ENCODE measurements at regions not wholly inside any gene's neighbourhood (a gene's known extent, or its start where the extent isn't known, plus 50 kb on each side); places are given as distances from the start of the nearest gene placed in this dataset.
A peak's percentile ranks its signal among the peaks of the same experiment; 100 is the strongest.

DNA sequence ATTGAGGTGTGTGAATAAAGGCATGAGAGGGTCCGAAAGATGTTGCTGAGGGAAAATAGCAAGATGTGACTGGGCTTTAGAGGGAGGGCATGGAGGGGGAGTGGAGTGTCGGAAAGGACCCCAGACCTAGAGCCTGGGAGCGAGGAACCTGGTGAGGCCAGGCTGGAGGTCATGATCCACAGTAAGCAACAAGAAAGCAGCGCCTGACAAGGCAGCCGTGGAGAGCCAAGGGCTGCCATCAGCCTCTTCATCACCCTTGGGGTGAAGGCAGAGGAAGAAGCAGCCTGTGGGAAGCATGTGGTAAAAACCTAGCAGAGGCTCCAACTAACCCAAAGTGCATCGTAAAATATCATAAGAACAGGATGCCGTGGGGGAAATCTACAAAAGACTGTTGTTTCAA, 162.8 kb upstream of the SOX1 start:
- in situ Hi-C loops (cut with HindIII; ENCODE audit: low pct_unique_long_range_greater_than_20kb, low sequenced_read_pairs), result no loop called here

DNA sequence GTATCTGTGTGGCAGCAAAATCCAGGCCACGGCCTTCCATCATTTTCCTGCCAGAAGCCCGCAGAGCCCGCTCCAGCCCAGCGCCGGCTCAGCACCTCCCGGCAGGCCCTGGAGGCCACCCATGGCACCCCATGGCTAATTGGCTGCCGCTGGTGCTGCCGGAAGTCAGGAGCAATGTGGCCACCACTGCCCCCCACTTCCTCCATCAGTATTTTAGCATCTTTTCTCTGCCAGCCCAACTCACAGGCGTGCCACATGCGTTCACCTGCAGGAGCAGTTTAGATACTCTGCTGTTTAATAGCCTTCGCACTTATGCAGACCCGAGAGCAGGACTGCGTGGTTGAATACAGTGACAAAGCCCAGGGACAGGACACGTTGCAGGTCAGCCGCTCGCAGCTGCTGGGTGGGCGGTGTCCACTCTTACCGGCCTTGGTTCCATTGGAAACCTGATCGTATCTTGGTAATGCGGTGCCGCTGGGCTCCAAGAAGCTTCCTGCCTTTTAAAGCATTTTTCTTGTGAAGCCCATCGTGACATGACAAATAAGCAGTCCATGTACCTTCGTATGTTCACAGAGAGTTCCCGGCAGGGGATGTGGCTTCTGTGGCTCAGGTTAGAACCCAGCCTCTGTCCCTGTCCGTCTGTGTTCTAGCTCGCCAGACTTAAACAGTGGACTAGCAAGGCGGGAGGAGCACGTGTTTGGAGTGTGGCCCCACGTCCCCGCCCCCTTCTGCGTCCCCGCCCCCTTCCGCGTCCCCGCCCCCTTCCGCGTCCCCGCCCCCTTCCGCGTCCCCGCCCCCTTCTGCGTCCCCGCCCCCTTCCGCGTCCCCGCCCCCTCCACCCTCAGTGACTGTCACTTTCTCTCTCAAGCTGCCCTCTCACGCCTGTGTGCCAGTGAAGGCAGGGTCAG, 162.0 kb upstream of the SOX1 start:
- in situ Hi-C loops (cut with HindIII; ENCODE audit: low pct_unique_long_range_greater_than_20kb, low sequenced_read_pairs), result no loop called here
- no peak for DNase-seq (ENCODE audit: low read depth, low spot score)

More for the DNA sequence above, 162.8 kb upstream of the SOX1 start:
- DNase-seq (ENCODE audit: low read depth, low spot score), result no peak

GRCh38 chr13:111905609-111905945, 161.4 kb upstream of the SOX1 start:
- no peak for DNase-seq (ENCODE audit: low read depth, low spot score)
- in situ Hi-C loops (cut with HindIII; ENCODE audit: low pct_unique_long_range_greater_than_20kb, low sequenced_read_pairs), result no loop called here

- DNase-seq (ENCODE audit: low read depth, low spot score), result no peak
- in situ Hi-C loops (cut with HindIII; ENCODE audit: low pct_unique_long_range_greater_than_20kb, low sequenced_read_pairs), result no loop called here
Observed at GRCh38 chr13:111906306-111906705, 160.6 kb upstream of the SOX1 start.

DNA sequence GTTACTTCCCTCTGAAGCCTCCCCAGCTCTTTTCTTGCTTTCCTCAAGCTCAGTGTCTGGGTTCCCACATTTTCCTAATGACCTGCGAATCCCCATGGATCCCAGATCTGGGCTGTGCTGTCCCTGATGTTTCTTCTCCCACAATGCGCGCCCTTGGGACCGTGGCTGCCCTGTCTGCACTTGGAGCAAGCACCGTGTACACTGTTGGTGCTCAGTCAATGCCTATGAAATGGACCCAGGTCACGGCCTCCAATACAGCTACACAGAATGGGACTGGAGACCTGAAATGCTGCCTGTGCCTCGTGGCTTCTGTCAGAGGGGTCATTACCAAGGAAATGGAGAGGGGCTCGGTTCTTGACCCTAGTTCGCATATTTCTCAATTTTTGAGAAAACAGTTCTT, 160.1 kb upstream of the SOX1 start:
- in situ Hi-C loops (cut with HindIII; ENCODE audit: low pct_unique_long_range_greater_than_20kb, low sequenced_read_pairs), result no loop called here
- DNase-seq (ENCODE audit: low read depth, low spot score), result no peak

- no peak for DNase-seq (ENCODE audit: low read depth, low spot score)
- in situ Hi-C loops (cut with HindIII; ENCODE audit: low pct_unique_long_range_greater_than_20kb, low sequenced_read_pairs), result no loop called here
Observed at GRCh38 chr13:111907341-111907880, 159.5 kb upstream of the SOX1 start.

GRCh38 chr13:111908361-111908760, 158.6 kb upstream of the SOX1 start:
- no peak for DNase-seq (ENCODE audit: low read depth, low spot score)
- in situ Hi-C loops (cut with HindIII; ENCODE audit: low pct_unique_long_range_greater_than_20kb, low sequenced_read_pairs), result no loop called here

GRCh38 chr13:111908981-111909380, 158.0 kb upstream of the SOX1 start:
- DNase-seq (ENCODE audit: low read depth, low spot score), result no peak
- in situ Hi-C loops (cut with HindIII; ENCODE audit: low pct_unique_long_range_greater_than_20kb, low sequenced_read_pairs), result no loop called here

GRCh38 chr13:111909501-111909900, 157.4 kb upstream of the SOX1 start:
- in situ Hi-C loops (cut with HindIII; ENCODE audit: low pct_unique_long_range_greater_than_20kb, low sequenced_read_pairs), result no loop called here
- DNase-seq (ENCODE audit: low read depth, low spot score), result no peak

- in situ Hi-C loops (cut with HindIII; ENCODE audit: low pct_unique_long_range_greater_than_20kb, low sequenced_read_pairs), result no loop called here
- no peak for DNase-seq (ENCODE audit: low read depth, low spot score)
Observed at GRCh38 chr13:111909971-111910671, 156.8 kb upstream of the SOX1 start.

GRCh38 chr13:111911121-111911720, 155.7 kb upstream of the SOX1 start:
- DNase-seq (ENCODE audit: low read depth, low spot score), result no peak

DNA sequence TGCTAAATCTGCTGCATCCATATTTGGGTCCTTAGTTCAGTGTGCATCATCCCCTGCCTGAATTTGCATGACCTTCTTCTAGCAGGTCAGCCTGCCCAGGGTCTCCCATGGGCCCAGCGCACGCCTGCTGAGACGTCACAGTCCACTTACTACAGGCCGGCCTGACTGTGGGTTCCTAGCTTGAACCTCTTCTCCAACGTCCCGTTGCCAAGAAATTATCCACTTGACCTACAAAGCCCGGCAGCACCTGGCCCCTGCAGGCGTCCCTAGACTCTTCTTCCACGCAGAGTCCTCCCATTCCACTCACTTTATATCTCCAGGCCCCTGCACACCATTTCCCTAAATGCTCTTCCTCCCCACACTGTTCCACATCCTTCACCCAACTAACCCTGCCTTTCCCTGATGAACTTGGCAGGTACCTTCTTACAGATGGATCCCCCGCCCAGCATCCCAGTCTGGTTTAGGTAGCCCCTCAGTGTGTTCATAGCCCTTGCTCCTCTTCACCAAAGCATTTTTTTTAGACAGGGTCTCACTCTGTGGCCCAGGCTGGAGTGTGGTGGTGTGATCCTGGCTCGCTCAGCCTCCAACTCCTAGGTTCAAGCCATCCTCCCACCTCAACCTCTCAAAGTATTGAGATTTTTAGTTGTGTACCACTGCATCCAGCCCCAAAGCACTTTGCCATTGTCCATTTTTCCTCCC, 155.0 kb upstream of the SOX1 start:
- in situ Hi-C loops (cut with HindIII; ENCODE audit: low pct_unique_long_range_greater_than_20kb, low sequenced_read_pairs), result no loop called here
- no peak for DNase-seq (ENCODE audit: low read depth, low spot score)

More at GRCh38 chr13:111911121-111911720, 155.7 kb upstream of the SOX1 start:
- in situ Hi-C loops (cut with HindIII; ENCODE audit: low pct_unique_long_range_greater_than_20kb, low sequenced_read_pairs), result no loop called here

DNA sequence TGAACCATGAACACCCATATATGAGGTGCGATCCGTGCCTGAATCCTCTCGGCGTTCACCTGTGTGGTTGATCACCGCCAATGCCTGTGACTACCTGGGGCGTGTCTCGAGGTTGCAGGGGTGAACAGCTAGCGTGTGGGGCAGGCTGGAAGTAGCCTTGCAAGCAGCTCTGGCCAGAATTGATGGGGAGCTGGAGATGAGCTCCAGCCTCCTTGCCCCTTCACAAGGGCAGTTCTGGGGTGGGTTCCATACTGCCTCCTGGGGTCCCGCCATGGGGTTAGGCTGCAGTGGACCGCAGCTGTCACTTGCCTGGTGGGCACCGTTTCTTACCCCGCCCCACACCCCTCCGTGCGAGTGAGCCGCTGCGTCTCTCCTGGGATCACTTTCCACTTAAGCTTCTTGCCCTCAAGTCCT, 154.5 kb upstream of the SOX1 start:
- DNase-seq (ENCODE audit: low read depth, low spot score), result no peak
- in situ Hi-C loops (cut with HindIII; ENCODE audit: low pct_unique_long_range_greater_than_20kb, low sequenced_read_pairs), result no loop called here

DNA sequence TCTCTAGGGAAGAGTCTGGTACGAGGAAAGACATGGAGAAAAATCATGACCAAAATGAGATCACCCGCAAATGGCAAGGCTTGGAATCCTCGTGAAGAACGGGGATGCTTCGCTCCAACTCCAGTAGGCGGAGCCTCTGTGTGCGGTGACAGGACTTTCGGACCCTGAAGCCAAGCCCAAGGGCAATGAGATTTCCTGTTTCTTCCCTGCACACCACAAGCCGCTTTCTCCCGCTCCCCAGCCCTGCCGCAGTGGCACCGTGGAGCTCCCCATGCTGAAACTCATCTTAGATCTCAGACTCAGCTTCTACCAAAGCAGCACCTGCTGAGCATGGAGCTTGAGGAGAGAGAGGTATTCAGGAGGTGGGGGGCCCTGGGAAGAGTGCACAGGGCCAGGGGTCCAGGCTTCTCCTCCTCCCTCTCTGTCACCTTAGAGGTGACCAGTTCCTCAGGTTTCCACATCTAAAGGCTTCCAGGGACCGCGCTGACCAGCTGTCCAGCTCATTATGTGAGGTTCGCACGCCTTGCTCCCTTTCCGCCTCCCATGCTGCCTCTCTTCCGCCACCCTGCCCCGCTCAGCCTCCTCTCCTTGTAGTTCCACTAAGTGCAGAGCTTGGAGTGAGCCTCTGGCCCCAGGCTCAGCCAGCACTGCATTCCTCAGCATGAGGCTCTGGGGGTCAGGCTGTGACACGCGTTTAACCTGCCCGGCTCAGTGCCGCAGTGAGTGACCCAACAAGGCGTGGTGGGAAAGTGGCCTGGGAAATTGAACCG, 153.8 kb upstream of the SOX1 start:
- DNase-seq (ENCODE audit: low read depth, low spot score), result no peak
- in situ Hi-C loops (cut with HindIII; ENCODE audit: low pct_unique_long_range_greater_than_20kb, low sequenced_read_pairs), result no loop called here

DNA sequence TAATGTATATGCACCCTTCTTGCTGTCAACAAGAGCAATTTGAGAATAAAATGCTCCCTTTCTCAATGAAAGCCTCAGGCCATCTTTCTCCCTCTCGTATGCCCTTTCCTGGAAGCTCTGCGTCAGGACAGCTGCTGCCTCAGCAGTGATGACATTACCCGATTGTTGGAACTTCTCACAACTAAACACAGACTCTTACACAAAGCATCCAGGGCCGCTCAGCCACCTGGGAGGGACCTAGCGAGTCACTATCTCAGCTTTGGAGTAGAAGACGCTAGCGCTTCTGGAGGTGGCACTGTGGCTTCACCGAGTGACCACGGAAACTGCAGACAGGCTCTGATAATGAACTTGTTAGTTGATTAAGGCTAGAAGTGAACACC, 153.2 kb upstream of the SOX1 start:
- peak; percentile 45 for DNase-seq (ENCODE audit: low read depth, low spot score)
- in situ Hi-C loops (cut with HindIII; ENCODE audit: low pct_unique_long_range_greater_than_20kb, low sequenced_read_pairs), result no loop called here

DNA sequence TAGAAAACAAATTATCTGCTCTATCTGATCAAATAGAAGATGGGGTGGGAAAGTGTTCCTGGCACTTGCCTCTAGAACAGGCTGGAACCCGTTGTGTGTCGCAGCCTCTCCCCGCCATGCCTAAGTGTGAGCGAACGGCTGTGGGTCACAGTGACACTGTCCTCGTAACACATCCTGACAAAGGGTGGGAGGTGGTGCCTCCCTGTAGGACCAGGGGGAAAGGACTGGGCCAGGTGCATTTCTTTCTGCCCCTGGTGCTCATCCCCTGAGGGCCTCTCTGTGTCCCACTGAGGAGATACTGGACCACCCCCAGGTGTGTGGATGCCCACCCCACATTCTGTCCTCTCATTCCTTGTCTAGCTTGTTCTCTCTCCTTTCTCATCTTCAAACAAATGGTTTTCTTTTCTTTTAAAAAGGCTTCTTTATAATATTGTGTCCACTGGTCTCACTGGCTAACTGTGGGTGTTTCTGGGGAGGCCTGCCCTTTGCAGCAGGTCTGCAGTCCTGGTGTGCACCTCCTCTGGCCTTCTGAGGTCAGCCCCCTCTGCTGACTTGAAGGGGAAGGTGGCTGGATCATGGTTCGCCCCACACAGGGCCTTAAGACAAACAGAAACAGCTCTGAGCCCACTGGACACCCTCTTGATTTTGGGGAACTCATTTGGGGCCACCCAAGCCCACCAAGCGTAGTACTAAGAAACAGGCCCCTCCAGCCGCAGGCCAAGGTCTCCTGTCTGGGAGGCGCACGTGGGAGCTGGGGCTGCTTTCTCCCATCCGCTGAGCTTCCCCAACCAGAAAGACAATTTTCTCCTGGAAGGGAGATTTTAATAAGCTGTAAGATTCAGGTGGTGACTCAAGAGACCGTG, 152.5 kb upstream of the SOX1 start:
- no peak for DNase-seq (ENCODE audit: low read depth, low spot score)
- in situ Hi-C loops (cut with HindIII; ENCODE audit: low pct_unique_long_range_greater_than_20kb, low sequenced_read_pairs), result no loop called here

All from SK-MEL-5 (cell line).